ENCODE measurements at regions not wholly inside any gene's neighbourhood (a gene's known extent, or its start where the extent isn't known, plus 50 kb on each side); places are given as distances from the start of the nearest gene placed in this dataset.

DNA sequence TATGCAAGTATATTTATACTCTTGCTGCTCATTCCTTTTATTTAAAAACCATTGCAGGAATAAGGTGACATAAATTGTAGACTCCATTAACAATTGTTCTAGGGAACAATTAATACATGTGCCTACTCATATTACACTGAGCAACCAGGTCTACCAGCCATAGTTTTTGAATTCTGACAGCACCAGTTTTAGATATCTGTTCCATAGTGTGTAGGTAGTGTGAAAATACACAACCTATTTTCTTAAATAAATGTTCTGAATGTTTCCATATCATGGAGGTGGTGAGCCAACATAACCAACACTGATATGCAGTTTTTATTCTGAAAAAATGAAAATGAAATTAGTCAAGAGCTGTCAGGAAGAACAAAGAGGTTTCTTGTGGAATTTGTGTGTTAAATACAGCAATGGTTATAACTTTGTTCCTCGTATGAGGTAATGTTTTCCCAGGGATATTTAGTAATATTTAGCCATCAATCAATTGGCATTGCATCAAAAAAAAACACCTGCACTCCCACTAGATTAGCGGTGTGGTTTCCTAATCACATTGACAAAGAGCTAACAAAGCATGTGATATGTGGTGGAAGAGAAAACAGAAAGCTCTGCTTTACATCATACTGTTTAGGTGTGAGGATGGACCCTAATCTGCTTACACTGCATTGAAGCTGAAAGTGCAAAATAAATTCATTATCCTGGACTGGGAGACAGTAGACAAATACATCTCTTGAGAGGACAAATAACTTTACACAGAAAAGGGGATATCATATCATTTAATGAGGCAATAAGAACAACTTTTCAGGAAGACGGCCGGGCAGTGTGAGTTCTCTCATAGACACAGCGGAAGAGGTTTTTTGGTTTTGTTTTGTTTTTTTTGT lies 369.5 kb upstream of the THBS1 start:
- DNase-seq (ENCODE audit: low spot score) = no peak

DNA sequence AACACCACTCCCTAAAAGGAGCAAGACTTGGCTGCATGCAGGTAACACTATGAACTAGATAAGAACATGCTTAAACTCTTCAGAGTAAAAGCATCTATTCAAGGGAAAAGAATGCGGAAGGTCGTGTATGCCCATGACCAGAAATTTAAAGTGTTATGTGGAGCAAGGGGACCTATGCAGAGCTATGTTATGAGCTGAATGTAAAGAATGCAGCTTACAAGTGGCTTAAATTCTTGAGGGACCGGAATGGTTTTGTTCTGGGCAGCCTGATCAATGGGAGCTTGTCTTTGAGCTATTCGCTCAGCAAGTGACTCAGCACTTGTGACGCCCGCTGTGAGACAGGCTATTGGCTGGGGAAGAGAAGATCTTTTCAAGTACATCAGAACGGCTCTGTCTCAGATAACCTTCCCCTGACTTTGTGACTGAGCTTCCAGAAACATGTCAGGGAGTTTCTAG lies 367.5 kb upstream of the THBS1 start:
- DNase-seq (ENCODE audit: low spot score) = peak; percentile 66

DNA sequence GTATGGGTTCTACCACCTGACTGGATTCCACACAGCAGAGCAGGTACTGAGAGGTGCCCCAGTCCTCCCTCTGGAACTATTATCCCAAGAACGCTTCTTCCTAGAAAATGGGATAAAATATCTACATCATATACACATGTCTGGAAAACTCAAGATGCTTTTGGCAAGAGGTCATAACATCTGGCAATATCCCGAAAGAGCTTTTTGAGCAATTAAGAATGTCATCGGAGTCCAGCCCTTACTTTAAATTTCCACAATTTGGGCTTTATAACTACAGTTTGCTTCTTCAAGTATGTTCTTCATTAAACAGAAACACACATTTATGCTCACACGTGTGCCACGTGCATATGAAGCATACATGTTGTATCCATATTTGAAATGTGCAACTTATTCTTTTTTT lies 365.9 kb upstream of the THBS1 start:
- DNase-seq (ENCODE audit: low spot score) = no peak

DNA sequence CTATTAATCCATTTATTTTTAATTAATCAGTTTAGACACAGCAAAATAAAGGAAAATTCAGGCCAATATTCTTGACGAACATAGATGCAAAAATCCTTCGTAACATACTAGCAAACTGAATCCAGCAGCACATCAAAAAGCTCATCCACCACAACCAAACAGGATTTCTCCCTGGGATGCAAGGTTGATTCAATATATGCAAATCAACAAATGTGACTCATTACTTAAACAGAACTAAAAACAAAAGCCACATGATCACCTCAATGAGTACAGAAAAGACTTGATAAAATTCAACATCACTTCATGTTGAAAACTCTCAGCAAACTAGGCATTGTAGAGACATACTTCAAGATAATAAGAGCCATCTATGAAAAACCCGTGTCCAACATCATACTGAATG lies 364.1 kb upstream of the THBS1 start:
- no peak for DNase-seq (ENCODE audit: low spot score)

DNA sequence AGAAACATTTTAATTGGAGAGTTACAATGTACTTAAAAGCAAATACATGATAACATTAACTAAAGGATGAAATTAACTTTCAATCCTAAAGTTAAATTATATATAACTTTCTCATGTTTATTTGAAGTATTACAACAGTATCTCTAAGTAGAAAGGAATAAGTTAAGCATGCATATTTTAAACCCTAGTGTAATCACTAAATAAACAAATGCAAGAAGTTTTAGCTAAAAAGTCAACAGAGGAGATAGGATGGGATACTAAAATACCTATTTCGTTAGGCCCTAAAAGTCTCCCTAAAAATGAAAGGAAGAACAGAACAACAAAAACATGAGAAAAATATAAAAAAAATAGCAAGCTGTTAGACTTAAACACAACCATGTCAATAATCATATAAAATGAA lies 361.3 kb upstream of the THBS1 start:
- no peak for DNase-seq (ENCODE audit: low spot score)

DNA sequence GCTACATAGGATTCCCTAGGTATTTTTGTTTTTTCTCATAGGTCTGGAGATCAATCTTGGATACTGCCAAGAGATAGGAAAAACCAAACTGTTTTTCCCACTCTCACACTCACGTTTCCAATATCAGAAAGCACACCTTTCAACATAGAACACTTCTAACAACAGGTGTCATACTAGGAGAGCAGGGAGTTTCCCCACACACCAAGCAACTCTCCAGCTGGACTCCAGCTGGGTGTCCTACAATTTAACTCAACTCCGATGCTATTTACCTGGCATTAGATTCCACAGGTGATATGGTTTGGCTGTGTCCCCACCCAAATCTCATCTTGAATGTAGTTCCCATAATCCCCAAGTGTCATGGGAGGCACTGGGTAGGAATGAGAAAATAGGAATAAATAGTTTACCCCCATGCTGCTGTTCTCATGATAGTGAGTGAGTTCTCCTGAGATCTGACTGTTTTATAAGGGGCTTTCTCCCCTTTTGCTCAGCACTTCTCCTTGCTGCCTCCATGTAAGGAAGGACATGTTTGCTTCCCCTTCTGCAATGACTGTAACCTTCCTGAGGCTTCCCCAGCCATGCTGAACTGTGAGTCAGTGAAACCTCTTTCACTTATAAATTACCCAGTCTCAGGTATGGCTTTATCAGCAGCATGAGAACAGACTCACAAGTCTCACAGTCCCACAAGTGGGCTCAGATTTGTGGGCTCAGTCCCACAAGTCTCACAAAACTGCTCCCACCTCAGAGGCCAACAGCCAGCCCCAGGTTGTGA lies 354.5 kb upstream of the THBS1 start:
- no peak for DNase-seq (ENCODE audit: low spot score)

DNA sequence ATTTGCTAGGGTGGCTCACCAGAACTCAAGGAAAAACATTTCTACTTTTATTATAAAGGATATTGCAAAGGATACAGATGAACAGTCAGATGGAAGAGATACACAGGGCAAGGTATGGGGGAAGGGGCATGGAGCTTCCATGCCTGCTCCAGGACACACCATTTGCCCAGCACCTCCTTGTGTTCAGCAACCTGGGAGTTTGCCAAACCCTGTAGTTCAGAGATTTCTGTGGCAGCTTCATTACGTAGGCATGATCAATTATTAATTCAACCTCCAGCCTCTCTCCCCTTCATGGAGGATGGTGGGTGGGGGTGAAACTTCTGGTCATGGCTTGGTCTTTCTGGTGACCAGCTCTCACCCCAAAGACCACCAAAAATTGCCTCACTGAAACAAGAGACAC lies 353.9 kb upstream of the THBS1 start:
- no peak for DNase-seq (ENCODE audit: low spot score)

DNA sequence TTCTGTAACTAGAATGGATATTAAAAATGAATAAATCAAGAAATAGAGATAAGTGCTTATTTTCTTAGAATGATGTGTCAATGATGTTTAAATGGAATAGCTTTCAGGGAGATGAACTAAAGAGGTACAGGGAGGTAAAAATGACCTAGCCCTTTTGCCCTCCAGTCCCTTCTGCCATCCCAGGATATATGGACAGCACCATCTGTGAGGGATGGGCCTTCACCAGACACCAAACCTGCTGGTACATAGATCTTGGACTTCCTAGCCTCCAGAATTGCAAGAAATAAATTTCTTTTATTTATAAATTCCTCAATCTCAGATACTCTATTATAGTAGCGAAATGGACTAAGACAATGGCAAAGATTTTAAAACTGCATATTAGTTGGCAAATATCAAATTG lies 352.0 kb upstream of the THBS1 start:
- no peak for DNase-seq (ENCODE audit: low spot score)

DNA sequence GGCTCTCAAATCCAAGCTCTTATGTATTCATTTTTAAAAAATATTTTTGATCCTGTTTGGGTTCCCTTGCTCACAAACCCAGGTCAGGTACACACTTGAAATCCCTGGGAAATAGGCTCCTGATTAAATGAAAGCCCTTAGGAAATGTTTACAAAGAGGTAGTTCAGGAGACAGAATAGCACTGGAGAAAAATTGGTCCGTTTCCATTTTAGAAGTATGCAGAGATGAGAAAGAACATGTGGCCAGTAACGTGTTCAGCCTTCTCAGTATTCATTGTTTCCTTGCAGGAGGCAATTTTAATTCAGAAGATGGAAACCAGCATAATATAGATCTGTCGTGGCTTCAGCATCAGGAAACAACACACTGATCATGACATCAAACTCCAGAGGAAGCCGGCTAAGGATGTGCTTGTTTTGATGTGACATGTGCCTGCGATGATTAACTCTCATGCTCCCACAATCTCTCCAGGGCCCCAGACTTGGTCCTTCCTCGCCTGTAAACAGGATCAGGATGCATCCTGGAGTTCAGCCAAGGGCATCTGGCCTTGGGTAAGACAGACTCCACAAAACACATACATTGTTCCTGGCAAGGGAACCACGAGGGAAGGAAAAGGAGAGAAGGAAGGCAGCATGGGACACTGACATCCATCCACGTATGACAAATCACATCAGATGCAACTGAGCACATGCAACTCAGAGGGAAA lies 350.5 kb upstream of the THBS1 start:
- DNase-seq (ENCODE audit: low spot score) = no peak

DNA sequence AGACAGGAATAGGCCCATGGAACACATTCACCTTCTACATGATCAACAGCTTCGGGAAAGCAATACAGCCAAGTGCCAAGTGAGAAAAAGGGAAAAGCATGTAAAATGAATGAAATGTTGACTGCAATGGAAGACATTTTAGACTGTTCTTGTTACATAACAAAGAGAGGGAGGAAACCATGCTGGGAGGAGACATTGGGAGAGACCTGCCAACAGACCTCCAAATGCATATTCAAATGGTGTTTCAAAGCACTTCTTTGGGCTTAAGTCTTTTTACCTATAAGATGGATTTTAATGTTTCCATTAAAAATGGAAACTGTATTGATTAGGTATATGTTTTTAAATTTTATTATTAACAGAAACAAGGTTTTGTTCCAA lies 350.0 kb upstream of the THBS1 start:
- DNase-seq (ENCODE audit: low spot score) = no peak

DNA sequence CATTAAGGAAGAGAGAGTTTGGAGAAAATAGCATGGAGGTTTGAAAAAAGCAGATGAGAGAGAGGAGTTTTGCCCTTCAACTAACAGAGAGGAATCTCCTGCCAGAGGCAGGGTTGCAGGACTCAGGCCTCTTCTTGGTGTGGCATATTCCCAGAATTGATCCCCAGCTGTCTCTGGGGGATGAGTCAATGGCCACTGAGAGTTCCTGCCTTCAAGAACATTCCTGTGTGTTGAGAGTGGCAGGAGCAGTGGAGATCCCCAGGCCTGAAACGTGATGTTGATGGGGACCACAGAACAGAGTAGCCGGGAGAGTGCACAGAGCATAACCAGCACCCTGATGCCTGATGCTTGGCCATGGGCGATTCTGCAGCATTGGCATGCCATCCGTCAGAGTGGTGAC lies 348.4 kb upstream of the THBS1 start:
- no peak for DNase-seq (ENCODE audit: low spot score)

DNA sequence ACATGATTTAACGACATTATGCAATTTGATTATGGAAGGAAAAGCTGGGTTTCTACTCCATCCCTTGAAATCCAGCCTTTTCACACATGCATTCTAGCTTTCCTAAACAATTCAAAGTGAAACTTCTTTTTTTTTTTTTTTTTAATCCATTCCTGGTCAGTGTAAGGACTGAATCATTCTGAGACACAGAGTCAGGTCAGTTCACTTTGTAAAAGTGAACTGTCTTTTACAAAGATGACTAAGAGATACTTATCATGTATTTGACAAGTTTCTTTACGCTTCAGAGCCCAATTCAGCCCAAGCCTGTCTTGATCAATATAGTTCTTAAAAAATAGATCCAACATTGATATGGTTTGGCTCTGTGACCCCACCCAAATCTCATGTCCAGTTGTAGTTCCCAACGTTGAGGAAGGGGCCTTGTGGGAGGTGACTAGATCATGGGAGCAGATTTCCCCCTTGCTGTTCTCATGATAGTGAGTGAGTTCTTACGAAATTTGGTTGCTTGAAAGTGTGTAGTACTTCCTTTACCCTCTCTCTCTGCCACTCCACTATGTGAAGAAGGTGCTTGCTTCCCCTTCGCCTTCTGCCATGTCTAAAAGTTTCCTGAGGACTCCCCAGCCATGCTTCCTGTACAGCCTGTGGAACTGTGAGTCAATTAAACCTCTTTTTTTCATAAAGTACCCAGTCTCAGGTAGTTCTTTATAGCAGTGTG lies 345.6 kb upstream of the THBS1 start:
- no peak for DNase-seq (ENCODE audit: low spot score)

DNA sequence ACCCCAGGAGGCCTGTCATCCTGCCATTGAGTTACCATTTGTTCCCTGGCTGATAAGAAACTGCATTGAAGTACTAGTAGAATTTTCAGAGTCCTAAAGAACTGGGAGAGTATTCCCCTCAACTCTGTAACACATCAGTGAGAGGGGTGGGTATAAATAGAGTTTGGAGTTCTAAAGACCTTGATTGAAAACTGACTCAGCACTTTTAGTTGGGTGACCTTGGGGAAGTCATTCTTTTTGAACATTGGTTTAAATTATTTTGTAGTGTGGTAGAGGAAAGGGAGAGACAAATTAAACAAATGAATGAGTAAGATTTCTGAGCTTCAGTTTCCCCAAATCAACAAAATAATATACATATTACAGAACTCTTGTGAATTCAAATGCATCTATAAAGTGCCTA lies 344.5 kb upstream of the THBS1 start:
- no peak for DNase-seq (ENCODE audit: low spot score)

DNA sequence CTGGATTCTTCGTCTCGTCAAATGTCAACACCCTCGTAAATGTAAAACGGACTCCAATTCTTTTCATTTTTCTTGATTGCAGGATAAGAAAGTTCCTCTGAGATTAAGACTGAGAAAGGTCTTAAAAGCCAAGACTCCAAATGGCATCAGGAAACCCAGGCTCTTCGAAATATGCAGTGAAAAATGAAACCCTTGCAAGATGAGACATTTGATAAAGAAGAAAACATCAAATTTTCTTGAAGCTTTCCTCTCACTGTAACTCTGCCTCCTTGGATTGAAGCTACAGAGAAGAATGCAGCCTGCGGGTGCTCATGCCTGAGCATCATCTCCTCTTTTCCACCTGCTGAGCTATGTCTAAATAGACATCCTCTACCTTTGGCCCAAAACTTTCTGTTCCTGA lies 342.4 kb upstream of the THBS1 start:
- DNase-seq (ENCODE audit: low spot score) = no peak

DNA sequence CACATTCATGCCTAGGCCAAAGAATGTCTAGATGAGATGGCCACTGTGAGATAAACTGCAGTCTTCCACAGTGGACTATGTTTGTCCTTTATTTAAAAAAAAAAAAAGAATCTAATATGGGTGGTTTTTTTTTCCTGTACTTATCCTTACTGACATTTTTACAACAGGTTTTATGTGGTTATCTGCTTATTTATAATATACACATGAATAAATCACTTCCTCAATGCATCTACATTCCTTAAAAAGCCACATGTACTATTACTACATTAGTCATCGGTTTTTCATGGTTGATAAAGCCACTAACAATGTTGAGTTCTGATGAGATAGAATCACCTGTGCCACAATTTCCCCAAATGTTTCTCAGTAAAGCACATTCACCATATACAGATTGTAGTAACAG lies 341.3 kb upstream of the THBS1 start:
- DNase-seq (ENCODE audit: low spot score) = no peak

DNA sequence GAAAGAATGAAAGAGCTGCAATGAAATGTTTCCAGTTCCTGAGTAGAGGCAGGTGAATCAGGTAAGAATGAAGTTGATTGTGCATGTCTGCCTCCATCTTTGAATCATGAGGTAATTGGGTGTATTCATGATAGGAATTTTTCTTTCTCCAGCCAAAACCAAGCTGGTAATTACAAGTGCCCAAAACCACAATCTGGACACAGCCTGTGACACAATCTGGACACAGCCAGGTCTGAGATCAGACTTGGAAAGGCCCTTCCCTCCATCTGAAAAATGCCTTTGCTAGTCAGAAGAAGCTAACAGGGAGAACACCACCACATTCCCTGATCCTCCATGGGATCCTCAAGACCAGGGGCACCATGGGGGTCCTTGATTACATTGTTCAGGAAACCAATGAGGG lies 338.5 kb upstream of the THBS1 start:
- no peak for DNase-seq (ENCODE audit: low spot score)

DNA sequence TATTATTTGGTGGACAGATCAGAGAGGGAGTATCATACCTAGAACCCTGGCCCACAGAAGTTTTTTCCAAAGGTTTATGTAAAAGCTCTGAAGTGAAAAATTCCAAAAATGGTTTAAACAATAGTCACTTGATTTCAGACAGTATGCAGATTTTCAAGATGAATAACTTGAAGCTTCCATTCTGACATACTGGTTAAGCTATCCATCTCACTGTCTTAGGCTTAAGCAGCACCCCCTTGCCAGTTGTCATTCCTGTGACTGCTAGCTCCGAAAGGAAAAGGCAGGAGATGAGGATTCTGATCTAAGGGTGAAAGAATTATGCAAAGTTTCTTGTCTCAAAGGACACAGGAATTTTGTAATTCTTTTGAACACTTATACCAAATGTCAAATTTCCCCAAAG lies 337.5 kb upstream of the THBS1 start:
- no peak for DNase-seq (ENCODE audit: low spot score)

DNA sequence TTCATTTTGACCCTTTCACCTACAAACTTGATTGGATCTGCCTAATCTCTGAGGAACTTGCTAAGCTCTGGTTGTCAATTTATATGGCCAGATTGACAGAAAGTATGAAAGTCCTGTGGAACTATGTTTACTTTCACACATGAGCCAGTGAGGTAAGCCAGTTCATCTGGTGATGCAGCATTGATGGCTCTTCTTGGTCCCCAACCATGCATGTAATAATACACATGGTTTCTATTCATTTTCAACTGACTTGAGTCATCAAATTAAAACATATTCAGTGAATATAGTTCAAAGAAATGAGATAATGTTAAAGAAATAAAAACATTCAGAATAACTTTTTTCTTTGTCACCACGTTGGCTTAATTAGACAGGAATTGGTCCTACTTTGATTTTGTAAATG lies 336.1 kb upstream of the THBS1 start:
- no peak for DNase-seq (ENCODE audit: low spot score)

DNA sequence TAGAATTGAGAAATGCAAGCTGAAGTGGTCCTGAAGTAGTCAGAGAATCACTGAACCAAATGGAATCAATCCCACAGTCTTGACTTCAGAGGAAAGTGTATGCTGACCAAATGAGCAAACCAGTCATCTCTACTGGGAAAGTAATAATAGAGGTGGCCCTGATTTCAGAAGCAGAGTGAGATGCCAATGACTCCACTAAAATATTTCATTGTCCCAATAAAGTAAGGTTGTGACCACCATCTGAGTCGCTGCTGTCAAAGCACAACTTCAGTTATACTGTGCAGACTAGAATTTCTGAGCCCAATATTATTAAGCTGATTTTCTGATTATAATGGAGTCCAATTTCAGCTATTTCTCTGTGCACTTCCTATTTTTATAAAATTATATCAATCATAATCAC lies 334.4 kb upstream of the THBS1 start:
- DNase-seq (ENCODE audit: low spot score) = no peak

DNA sequence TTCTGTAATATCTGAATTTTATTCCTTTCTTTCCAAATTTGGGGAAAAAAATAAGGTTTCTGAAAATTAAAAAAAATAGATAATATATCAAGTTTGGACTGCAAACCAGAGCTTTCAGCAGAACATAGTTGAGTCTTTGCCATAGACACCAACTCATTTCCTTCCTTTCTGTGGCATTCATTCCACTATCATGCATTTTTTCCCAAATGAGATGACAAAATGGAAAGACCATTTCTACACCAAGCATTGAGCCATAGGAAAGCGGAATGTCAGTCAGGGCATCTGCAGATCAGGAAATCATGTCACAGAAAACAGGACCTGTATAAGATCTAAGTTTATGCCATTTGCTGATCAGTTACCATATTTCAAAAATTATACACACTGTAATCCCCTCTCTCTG lies 333.3 kb upstream of the THBS1 start:
- no peak for DNase-seq (ENCODE audit: low spot score)

DNA sequence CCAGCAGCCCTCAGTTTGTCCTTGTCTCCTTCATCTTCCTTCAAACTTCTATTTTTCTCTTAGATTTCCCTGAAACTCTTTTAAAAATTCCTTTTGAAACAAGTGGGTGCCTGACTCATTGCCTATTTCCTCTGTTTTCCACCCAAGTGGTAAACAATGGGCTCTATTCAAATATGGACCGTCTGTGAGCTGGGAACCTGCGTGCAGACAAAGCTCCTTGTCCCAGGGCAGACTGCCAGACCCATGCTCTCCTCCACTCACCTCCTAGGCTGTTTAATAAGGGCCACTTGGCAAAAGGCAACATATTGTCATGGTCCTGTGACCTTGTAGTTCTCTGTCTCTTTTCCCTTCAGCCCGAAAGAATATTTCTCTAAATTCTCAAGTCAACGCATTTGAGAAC lies 332.7 kb upstream of the THBS1 start:
- DNase-seq (ENCODE audit: low spot score) = no peak

DNA sequence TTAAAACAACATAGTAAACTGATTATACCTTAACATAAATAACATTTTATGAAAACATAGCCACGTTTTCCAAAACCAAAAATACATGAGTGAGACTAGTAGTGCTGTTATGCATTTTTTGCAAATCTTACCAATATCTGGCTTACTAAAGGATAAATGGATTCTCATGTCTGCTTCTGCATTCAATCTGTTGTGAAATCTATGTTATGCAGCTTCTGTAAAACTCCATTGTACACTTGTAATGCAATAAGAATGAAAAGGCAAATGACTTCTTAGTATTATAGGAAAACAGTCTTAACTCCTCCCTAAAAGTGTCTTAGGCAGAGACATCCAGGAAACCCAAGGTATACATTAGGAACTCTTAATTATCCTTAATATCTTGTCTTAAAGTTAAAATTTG lies 330.9 kb upstream of the THBS1 start:
- DNase-seq (ENCODE audit: low spot score) = no peak

Measured in pons (tissue), 1 donor.